ENCODE measurements at regions not wholly inside any gene's neighbourhood (a gene's known extent, or its start where the extent isn't known, plus 50 kb on each side); places are given as distances from the start of the nearest gene placed in this dataset.

- TF ChIP-seq ZFP30 (CRISPR knock-in tag; IDR thresholded peaks at IDR 0.05) (no peak), TCF4 (CRISPR knock-in tag; IDR thresholded peaks at IDR 0.05; ENCODE audit: borderline replicate concordance) (no peak), RARB (CRISPR knock-in tag; IDR thresholded peaks at IDR 0.05) (no peak), ISL1 (CRISPR knock-in tag; IDR thresholded peaks at IDR 0.05) (no peak), CSRNP3 (CRISPR knock-in tag; IDR thresholded peaks at IDR 0.05) (no peak), POU6F1 (CRISPR knock-in tag; IDR thresholded peaks at IDR 0.05; ENCODE audit: borderline replicate concordance, low read depth) (no peak), ZFP3 (CRISPR knock-in tag; IDR thresholded peaks at IDR 0.05) (no peak), OSR1 (CRISPR knock-in tag; IDR thresholded peaks at IDR 0.05) (no peak), PATZ1 (CRISPR knock-in tag; IDR thresholded peaks at IDR 0.05; ENCODE audit: borderline replicate concordance) (no peak), GLIS3 (CRISPR knock-in tag; IDR thresholded peaks at IDR 0.05) (no peak)
Observed at GRCh38 chr6:14987490-14987889, 258.4 kb upstream of the JARID2 start.
